ENCODE measurements at regions not wholly inside any gene's neighbourhood (a gene's known extent, or its start where the extent isn't known, plus 50 kb on each side); places are given as distances from the start of the nearest gene placed in this dataset.
"Not testable (repeated sequence)": the region's sequence is repeated elsewhere in the genome, so short reads cannot be mapped to it uniquely, and the experiment has no call there.

DNA sequence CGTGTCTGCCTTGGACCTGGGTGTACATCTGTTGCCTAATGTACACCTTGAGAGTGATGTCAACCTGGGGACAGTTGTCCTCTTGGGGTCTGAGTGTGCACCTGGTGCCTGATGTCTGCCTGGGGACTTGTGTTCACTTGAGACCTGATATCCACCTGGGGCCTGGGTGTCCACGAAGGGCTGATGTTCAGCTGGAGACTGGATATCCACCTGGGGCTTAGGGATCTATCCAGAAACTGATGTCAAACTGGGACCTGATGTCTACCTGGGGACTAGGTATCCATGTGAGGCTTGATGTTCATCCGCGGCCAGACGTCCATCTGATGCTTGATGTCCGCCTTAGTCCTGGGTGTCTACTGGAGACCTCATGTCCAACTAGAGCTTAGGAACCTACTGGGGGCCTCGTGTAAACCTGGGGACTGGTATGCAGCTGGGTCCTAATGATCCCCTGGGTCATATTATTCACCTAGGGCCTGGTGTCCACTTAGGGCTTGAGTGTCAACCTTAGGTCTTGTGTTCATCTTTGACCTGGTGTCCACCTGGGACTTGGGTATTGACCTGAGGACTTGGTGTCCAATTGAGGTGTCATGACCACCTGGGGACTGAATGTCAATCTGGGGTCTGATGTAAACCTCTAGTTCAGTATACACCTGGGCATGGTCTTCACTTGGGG, 194.9 kb downstream of the POTEM start:
- in situ Hi-C loops (cut with HindIII; ENCODE audit: low pct_unique_long_range_greater_than_20kb, low sequenced_read_pairs); DNase-seq (ENCODE audit: low read depth, low spot score): not testable (repeated sequence)

- DNase-seq (ENCODE audit: low read depth, low spot score); in situ Hi-C loops (cut with HindIII; ENCODE audit: low pct_unique_long_range_greater_than_20kb, low sequenced_read_pairs): not testable (repeated sequence)
Observed at GRCh38 chr14:19162920-19163319, 195.7 kb downstream of the POTEM start.

DNA sequence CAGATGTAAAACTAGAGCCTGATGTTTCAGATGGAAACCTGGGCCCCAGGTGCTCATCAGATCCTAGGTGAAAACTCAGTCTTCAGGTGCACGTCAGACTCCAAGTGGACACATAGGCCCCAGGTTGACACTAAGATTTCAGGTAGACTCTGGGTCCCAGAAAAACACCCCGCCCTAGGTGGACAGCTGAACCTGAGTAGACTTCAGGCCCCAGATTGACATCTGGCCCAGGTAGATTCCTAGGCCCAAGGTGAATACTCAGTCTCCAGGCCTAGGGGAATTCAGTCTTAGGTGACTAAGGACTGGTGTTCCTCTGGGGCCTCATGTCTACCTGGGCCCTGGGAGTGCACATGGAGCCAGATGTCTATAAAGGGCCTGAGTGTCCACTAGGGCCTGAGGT, 196.7 kb downstream of the POTEM start:
- in situ Hi-C loops (cut with HindIII; ENCODE audit: low pct_unique_long_range_greater_than_20kb, low sequenced_read_pairs); DNase-seq (ENCODE audit: low read depth, low spot score): not testable (repeated sequence)

GRCh38 chr14:19164426-19164825, 197.2 kb downstream of the POTEM start:
- DNase-seq (ENCODE audit: low read depth, low spot score); in situ Hi-C loops (cut with HindIII; ENCODE audit: low pct_unique_long_range_greater_than_20kb, low sequenced_read_pairs): not testable (repeated sequence)

DNA sequence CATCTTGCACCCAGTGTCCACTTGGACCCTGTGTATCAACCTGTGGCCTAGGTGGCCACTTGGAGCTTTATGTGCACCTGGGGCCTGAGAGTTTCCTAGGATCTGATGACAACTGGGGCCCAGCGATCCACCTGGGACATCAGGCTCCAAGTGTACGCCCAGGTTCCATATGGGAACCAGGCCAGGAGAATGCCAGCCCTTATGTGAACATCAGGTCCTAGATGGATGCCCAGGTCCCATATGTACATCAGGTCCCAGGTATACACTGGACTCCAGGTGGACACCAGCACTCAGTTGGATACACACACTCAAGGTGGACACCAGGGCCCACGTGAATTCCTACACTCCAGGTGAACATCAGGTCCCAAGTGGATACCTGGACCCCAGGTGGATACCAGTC, 198.8 kb downstream of the POTEM start:
- in situ Hi-C loops (cut with HindIII; ENCODE audit: low pct_unique_long_range_greater_than_20kb, low sequenced_read_pairs) = not testable (repeated sequence)

DNA sequence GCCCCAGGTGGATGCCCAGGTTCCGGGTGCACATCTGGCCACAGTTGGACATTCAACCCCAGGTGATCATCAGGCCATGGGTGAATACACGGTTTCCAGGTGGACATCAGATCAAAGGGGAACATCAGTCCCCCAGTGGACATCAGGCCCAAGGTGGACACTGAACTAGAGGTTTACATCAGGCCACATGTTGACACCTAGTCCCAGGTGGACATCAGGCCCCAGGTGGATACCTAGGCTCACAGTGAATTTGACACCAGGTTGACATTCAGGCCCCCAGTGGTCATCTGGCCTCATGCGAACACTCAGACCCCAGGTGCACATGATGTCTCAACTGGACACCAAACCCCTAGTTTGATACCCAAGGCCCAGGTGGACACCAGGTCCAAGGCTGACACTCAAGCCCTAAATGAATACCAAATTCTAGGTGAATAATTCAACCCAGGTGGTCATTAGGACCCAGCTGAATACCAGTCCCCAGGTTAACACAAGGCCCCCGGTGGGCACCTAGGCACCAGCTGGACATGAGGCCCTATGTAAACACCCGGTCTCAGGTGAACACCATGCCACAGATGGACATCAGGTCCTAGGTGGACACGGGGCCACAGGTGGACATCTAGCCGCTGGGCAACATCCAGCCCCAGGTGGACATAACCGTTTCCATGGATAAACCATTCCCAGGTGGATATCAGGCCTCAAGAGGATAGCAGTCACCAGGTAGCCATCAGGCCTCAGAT, 200.4 kb downstream of the POTEM start:
- DNase-seq (ENCODE audit: low read depth, low spot score); in situ Hi-C loops (cut with HindIII; ENCODE audit: low pct_unique_long_range_greater_than_20kb, low sequenced_read_pairs): not testable (repeated sequence)

More for the DNA sequence above, 198.8 kb downstream of the POTEM start:
- not testable (repeated sequence) for DNase-seq (ENCODE audit: low read depth, low spot score)

GRCh38 chr14:19168261-19168660, 201.0 kb downstream of the POTEM start:
- in situ Hi-C loops (cut with HindIII; ENCODE audit: low pct_unique_long_range_greater_than_20kb, low sequenced_read_pairs); DNase-seq (ENCODE audit: low read depth, low spot score): not testable (repeated sequence)

DNA sequence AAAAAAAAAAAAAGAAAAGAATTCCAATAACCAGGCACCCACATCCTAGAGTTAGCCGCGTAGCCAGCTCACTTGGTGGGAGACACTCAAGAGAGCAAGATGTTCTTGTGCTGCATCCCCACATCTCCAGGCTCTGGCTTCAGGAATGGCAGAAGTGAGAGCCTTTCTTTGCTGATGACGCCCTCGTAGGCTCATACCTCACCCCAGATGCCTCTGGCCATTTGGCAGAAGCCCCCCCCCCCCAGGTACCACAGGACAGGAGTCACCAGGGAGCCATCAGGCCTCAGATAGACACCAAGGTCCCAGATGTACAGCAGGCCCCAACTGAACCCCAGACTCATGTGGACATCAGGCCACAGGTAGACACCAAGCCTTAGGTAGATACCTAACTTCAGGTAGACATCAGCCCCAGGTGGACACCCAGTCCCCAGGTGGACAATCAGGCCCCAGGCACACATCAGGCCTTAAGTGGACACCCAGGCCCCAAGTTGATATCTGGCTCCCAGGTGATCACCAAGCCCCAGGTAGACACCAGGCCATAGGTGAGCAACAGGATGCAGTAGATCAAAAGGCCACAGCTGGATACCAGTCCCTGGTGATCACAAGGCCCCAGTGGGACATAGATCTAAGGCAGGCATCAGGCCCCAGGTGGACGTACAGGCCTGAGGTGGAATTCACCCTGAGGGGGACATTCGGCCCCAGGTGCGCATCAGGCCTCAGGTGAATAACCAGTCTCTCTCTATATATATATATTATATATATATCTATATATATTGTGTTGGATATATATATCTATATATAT, 202.5 kb downstream of the POTEM start:
- in situ Hi-C loops (cut with HindIII; ENCODE audit: low pct_unique_long_range_greater_than_20kb, low sequenced_read_pairs); DNase-seq (ENCODE audit: low read depth, low spot score): not testable (repeated sequence)

DNA sequence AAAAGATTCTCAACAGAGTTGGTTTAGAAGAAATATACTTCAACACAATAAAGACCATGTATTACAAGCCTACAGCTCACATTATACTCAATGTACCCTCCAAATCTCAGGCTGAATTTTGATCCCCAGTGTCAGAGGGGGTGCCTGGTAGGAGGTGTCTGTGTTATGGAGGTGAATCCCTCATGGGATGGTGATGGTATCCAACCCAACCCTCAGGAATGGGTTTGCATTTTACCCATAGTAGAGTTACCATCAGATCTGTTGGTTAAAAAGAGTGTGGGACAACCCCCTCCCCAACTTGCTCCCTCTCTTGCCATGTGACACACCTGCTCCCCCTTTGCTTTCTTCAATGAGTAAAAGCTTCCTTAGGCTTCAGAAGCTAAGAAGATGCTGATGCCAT, 205.5 kb downstream of the POTEM start:
- DNase-seq (ENCODE audit: low read depth, low spot score); in situ Hi-C loops (cut with HindIII; ENCODE audit: low pct_unique_long_range_greater_than_20kb, low sequenced_read_pairs): not testable (repeated sequence)

GRCh38 chr14:19173188-19173587, 206.0 kb downstream of the POTEM start:
- in situ Hi-C loops (cut with HindIII; ENCODE audit: low pct_unique_long_range_greater_than_20kb, low sequenced_read_pairs); DNase-seq (ENCODE audit: low read depth, low spot score): not testable (repeated sequence)

DNA sequence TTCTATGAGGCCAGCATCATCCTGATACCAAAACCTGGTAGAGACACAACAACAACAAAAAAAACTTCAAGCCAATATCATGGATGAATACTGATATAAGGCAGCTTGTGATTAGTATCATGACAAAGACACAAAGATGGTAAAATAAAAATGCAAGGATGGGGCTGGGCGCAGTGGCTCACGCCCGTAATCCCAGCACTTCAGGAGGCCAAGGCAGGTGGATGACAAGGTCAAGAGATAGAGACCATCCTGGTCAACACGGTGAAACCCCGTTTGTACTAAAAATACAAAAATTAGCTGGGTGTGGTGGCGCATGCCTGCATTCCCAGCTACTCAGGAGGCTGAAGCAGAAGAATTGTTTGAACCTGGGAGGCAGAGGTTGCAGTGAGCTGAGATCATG, 210.2 kb downstream of the POTEM start:
- in situ Hi-C loops (cut with HindIII; ENCODE audit: low pct_unique_long_range_greater_than_20kb, low sequenced_read_pairs) = not testable (repeated sequence)

DNA sequence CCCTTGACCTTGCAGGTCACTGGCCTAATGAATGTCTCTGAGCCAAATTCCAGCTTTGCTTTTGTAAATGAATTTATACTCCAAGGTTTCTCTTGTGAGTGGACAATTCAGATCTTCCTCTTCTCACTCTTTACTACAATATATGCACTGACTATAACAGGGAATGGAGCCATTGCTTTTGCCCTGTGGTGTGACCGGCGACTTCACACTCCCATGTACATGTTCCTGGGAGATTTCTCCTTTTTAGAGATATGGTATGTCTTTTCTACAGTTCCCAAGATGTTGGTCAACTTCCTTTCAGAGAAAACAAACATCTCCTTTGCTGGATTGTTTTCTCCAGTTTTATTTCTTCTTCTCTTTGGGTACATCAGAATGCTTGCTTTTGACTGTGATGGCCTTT, 213.1 kb downstream of the POTEM start:
- in situ Hi-C loops (cut with HindIII; ENCODE audit: low pct_unique_long_range_greater_than_20kb, low sequenced_read_pairs) = not testable (repeated sequence)

More for the DNA sequence above, 210.2 kb downstream of the POTEM start:
- not testable (repeated sequence) for DNase-seq (ENCODE audit: low read depth, low spot score)

DNA sequence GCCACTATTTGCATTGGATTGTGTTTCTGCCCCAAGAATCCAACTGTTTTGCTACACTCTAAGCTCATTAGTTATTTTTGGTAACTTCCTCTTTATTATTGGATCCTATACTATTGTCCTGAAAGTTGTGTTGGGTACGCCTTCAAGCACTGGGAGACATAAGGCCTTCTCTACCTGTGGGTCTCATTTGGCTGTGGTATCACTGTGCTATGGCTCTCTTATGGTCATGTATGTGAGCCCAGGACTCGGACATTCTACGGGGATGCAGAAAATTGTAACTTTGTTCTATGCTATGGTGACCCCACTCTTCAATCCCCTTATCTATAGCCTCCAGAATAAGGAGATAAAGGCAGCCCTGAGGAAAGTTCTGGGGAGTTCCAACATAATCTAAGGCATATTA, 213.6 kb downstream of the POTEM start:
- DNase-seq (ENCODE audit: low read depth, low spot score); in situ Hi-C loops (cut with HindIII; ENCODE audit: low pct_unique_long_range_greater_than_20kb, low sequenced_read_pairs): not testable (repeated sequence)

More for the DNA sequence above, 213.1 kb downstream of the POTEM start:
- DNase-seq (ENCODE audit: low read depth, low spot score) = not testable (repeated sequence)

DNA sequence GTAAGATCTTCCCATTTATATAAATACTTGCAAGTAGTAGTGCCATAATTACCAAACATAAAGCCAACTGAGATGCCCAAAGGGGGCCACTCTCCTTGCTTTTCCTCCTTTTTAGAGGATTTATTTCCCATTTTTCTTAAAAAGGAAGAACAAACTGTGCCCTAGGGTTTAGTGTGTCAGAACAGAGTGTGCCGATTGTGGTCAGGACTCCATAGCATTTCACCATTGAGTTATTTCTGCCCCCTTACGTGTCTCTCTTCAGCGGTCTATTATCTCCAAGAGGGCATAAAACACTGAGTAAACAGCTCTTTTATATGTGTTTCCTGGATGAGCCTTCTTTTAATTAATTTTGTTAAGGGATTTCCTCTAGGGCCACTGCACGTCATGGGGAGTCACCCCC, 227.9 kb downstream of the POTEM start:
- DNase-seq (ENCODE audit: low read depth, low spot score); in situ Hi-C loops (cut with HindIII; ENCODE audit: low pct_unique_long_range_greater_than_20kb, low sequenced_read_pairs): not testable (repeated sequence)

GRCh38 chr14:19197488-19198234, 230.4 kb downstream of the POTEM start:
- in situ Hi-C loops (cut with HindIII; ENCODE audit: low pct_unique_long_range_greater_than_20kb, low sequenced_read_pairs); DNase-seq (ENCODE audit: low read depth, low spot score): not testable (repeated sequence)

- in situ Hi-C loops (cut with HindIII; ENCODE audit: low pct_unique_long_range_greater_than_20kb, low sequenced_read_pairs) = not testable (repeated sequence)
Observed at GRCh38 chr14:19198341-19198740, 231.1 kb downstream of the POTEM start.

GRCh38 chr14:19201394-19202052, 232.6 kb downstream of the POTEG start:
- in situ Hi-C loops (cut with HindIII; ENCODE audit: low pct_unique_long_range_greater_than_20kb, low sequenced_read_pairs) = not testable (repeated sequence)

More at GRCh38 chr14:19198341-19198740, 231.1 kb downstream of the POTEM start:
- DNase-seq (ENCODE audit: low read depth, low spot score) = not testable (repeated sequence)

More at GRCh38 chr14:19201394-19202052, 232.6 kb downstream of the POTEG start:
- not testable (repeated sequence) for DNase-seq (ENCODE audit: low read depth, low spot score)
